Endothelial cell of umbilical vein (primary cell): ENCODE measurements at regions not wholly inside any gene's neighbourhood (a gene's known extent, or its start where the extent isn't known, plus 50 kb on each side); places are given as distances from the start of the nearest gene placed in this dataset.

Experiments
- CTCF ChIP-seq, 2 donors: IDR thresholded peaks; 1 replicate in 1 of 2; 2 replicates in 1 of 2; pipeline ENCODE4 v1.5.1; 2011; ENCODE audit warnings: low read length in 2 of 2, mild to moderate bottlenecking in 2 of 2, moderate library complexity in 2 of 2, control low read depth in 1 of 2, inconsistent platforms in 1 of 2, low read depth in 1 of 2; ENCODE audit not compliant: insufficient read depth in 1 of 2; ENCODE audit errors: extremely low read depth in 1 of 2
- POLR2A ChIP-seq: IDR thresholded peaks from 2 replicates; pipeline ENCODE4 v1.6.1; 2012; ENCODE audit warnings: low read depth, mild to moderate bottlenecking, control low read depth, low read length

- TF ChIP-seq POLR2A (no peak), CTCF (IDR thresholded peaks at IDR 0.05; ENCODE audit: extremely low read depth in 1 of 2, insufficient read depth in 1 of 2, low read depth in 1 of 2, low read length in 2 of 2) (no peak)
These were observed 142.2 kb upstream of the NBPF11 start for GRCh38 chr1:148294116-148294807.
